KMS-11 (cell line): ENCODE measurements at regions not wholly inside any gene's neighbourhood (a gene's known extent, or its start where the extent isn't known, plus 50 kb on each side); places are given as distances from the start of the nearest gene placed in this dataset.

Experiments used
- H2AFZ ChIP-seq: fragments of 200-600 bp; sonication (generic); 2 replicates; pipeline ENCODE4 v1.6.1; 2016; ENCODE audit warnings: antibody characterized with exemption, mixed run types, low read depth
- H3K27ac ChIP-seq: fragments of 200-600 bp; sonication (generic); 2 replicates; pipeline ENCODE4 v1.6.1; 2016; ENCODE audit warnings: mild to moderate bottlenecking, mixed run types
- H3K27me3 ChIP-seq: fragments of 200-600 bp; sonication (generic); 2 replicates; pipeline ENCODE4 v1.6.1; 2017; ENCODE audit warnings: mild to moderate bottlenecking, low read depth, mixed run types, moderate library complexity; ENCODE audit not compliant: insufficient read depth
- H3K36me3 ChIP-seq: fragments of 200-600 bp; sonication (generic); 2 replicates; pipeline ENCODE4 v1.6.1; 2017; ENCODE audit warnings: mild to moderate bottlenecking, mixed run types; ENCODE audit not compliant: insufficient read depth
- H3K4me1 ChIP-seq: fragments of 200-600 bp; sonication (generic); 2 replicates; pipeline ENCODE4 v1.6.1; 2016; ENCODE audit warnings: mild to moderate bottlenecking, low read depth, mixed run types; ENCODE audit not compliant: poor library complexity, severe bottlenecking
- H3K4me2 ChIP-seq: fragments of 200-600 bp; sonication (generic); 2 replicates; pipeline ENCODE4 v1.7.0; 2016; ENCODE audit warnings: mild to moderate bottlenecking, mixed run types
- H3K4me3 ChIP-seq: fragments of 200-600 bp; sonication (generic); IDR thresholded peaks from 2 replicates; pipeline ENCODE4 v1.6.1; 2017; ENCODE audit warnings: low read depth, low read length, mixed read lengths; ENCODE audit not compliant: insufficient read depth
- H3K79me2 ChIP-seq: fragments of 200-600 bp; sonication (generic); 2 replicates; pipeline ENCODE4 v1.6.1; 2016; ENCODE audit warnings: low read depth, mixed run types; ENCODE audit not compliant: insufficient read depth
- H3K9ac ChIP-seq: fragments of 200-600 bp; sonication (generic); 2 replicates; pipeline ENCODE4 v1.6.1; 2016; ENCODE audit warnings: mild to moderate bottlenecking, mixed run types
- H4K20me1 ChIP-seq: fragments of 200-600 bp; sonication (generic); 2 replicates; pipeline ENCODE4 v1.6.1; 2016; ENCODE audit warnings: mild to moderate bottlenecking, mixed run types; ENCODE audit not compliant: insufficient read depth
- CTCF ChIP-seq: fragments of 200-600 bp; sonication (generic); conservative IDR thresholded peaks from 2 replicates; pipeline ENCODE4 v1.6.1; 2017; ENCODE audit warnings: low read depth, mild to moderate bottlenecking, antibody characterized with exemption, low read length, moderate library complexity, mixed read lengths

DNA sequence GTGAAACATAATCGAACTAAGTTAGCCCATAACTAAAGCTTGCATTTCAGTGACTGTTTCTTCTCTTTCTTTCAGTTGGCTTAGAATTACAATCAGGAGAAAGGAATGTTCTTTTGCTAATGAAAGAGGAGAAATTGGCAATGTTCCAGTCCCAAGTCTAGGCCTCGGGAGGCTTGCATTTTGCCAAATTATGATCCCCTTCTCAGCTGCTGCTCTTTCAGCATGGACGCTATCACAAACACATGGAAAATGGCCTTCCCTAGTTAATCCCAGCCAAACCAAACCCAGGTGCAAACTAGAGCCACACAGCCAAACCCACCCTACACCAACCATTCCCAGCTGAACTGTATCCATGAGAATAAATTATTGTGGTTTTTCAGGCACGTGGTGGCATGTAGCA is 605.2 kb upstream of the LRRTM4 start:
- Histone ChIP-seq H3K9ac (no peak overlapping the region), H3K4me3 (no peak overlapping the region), H3K36me3 (no peaks in the 10 kb centered on the region), H4K20me1 (no peaks in the 10 kb centered on the region), H2AFZ (no peak overlapping the region), H3K4me1 (no peaks in the 10 kb centered on the region), H3K4me2 (no peak overlapping the region), H3K79me2 (no peaks in the 10 kb centered on the region), H3K27ac (no peak overlapping the region), H3K27me3 (no peaks in the 10 kb centered on the region)
- TF ChIP-seq CTCF: no peak

DNA sequence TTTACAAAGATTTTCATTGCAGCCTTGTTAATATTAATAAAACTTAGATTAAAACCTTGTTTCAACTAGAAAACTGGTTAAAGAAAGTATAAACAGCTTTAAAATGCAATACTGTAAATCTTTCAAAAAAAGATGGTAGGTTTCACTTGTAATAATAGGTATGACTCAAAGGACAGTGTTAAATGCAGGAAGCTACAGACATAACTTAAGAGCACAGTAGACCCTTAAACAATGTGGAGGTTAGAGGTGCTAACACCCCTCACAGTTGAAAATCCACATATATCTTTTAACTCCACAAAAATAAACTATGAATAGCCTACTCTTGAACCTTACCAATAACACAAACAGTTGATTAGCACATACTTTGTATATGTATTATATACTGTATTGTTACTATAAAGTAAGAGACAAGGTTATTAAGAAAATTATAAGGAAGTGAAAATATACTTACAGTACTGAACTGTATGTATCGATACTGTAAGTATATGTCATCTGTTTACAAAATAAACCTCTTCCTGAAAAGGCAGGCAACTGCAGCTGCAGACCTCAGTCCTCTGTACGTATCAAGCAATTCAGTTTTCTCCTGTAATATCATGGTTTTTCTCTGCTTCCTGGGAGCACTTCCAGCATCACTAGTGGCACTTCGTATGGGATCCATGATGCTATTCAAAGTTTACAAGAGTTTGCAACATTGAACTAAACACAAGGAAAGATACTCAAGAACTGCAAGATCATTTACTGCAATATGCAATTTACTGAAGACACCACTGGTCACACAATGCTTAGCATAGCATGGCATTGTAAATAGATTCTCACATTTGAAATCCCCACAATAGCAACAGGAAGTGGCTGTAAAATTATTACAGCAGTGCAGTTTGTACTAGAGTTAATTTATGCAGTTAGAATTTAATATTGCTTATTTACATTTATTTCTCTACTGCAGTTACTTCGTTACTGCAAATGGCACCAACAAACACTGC is 610.5 kb upstream of the LRRTM4 start:
- H3K4me1 ChIP-seq: no peaks in the 10 kb centered on the region
- no peak overlapping the region for H3K4me2 ChIP-seq
- no peaks in the 10 kb centered on the region for H3K36me3 ChIP-seq

DNA sequence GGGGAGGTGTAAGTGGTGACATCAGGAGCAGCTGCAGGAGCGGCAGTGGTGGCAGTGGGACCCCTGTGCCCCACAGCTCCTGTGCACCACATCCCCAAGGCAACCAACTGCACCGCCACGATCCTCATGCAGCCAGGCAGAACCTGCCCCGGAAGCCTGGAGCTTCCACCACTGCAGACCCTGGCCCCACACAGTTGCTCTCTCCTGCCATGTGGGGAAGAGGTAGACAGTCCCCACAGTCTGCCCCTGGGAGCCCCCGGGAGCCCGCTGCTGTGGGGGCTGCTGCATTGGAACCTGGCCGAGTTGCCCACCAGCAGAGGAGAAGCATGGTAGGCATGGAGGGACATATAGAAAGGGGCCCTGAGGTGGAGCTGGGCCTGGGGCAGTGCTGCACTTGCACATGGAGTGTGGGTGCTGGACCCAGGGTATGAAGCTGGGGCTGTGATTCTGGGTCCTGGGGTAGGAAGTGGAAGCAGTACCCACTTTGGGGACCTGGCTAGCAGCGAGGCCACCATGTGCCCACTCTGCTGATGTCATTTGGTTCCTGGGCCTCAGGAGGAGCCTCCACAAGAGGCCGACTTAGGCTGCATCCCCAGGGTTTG is 623.3 kb upstream of the LRRTM4 start:
- no peak overlapping the region for H3K4me2 ChIP-seq
- no peaks in the 10 kb centered on the region for H3K79me2 ChIP-seq
- no peak overlapping the region for H3K9ac ChIP-seq
- H3K4me3 ChIP-seq: no peak overlapping the region
- no peaks in the 10 kb centered on the region for H4K20me1 ChIP-seq
- no peaks in the 10 kb centered on the region for H3K36me3 ChIP-seq
- TF ChIP-seq CTCF: no peak
- no peaks in the 10 kb centered on the region for H3K27me3 ChIP-seq
- H3K27ac ChIP-seq: no peak overlapping the region
- H3K4me1 ChIP-seq: no peaks in the 10 kb centered on the region
- H2AFZ ChIP-seq: no peak overlapping the region

More for the DNA sequence above, 610.5 kb upstream of the LRRTM4 start:
- H3K9ac ChIP-seq: no peak overlapping the region
- no peak overlapping the region for H2AFZ ChIP-seq
- no peak for TF ChIP-seq CTCF
- H3K79me2 ChIP-seq: no peaks in the 10 kb centered on the region
- H3K27ac ChIP-seq: no peak overlapping the region
- H3K27me3 ChIP-seq: no peaks in the 10 kb centered on the region
- H3K4me3 ChIP-seq: no peak overlapping the region
- no peaks in the 10 kb centered on the region for H4K20me1 ChIP-seq

GRCh38 chr2:78145997-78146722 is 624.0 kb upstream of the LRRTM4 start:
- no peaks in the 10 kb centered on the region for H4K20me1 ChIP-seq
- no peak overlapping the region for H2AFZ ChIP-seq
- H3K9ac ChIP-seq: no peak overlapping the region
- no peaks in the 10 kb centered on the region for H3K36me3 ChIP-seq
- no peak for TF ChIP-seq CTCF
- H3K4me1 ChIP-seq: no peaks in the 10 kb centered on the region
- no peak overlapping the region for H3K27ac ChIP-seq
- H3K4me2 ChIP-seq: no peak overlapping the region
- H3K79me2 ChIP-seq: no peaks in the 10 kb centered on the region
- H3K4me3 ChIP-seq: no peak overlapping the region
- H3K27me3 ChIP-seq: no peaks in the 10 kb centered on the region
